ENCODE measurements at regions not wholly inside any gene's neighbourhood (a gene's known extent, or its start where the extent isn't known, plus 50 kb on each side); places are given as distances from the start of the nearest gene placed in this dataset.
A peak's percentile ranks its signal among the peaks of the same experiment; 100 is the strongest.

GRCh38 chr3:22366781-22367180 lies 615.8 kb upstream of the ZNF385D start (continued):
- TF ChIP-seq, protein P1, sequence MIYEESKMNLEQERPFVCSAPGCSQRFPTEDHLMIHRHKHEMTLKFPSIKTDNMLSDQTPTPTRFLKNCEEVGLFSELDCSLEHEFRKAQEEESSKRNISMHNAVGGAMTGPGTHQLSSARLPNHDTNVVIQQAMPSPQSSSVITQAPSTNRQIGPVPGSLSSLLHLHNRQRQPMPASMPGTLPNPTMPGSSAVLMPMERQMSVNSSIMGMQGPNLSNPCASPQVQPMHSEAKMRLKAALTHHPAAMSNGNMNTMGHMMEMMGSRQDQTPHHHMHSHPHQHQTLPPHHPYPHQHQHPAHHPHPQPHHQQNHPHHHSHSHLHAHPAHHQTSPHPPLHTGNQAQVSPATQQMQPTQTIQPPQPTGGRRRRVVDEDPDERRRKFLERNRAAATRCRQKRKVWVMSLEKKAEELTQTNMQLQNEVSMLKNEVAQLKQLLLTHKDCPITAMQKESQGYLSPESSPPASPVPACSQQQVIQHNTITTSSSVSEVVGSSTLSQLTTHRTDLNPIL (CRISPR knock-in tag; IDR thresholded peaks at IDR 0.05; ENCODE audit: low read depth), result no peak
- TF ChIP-seq, protein P2, sequence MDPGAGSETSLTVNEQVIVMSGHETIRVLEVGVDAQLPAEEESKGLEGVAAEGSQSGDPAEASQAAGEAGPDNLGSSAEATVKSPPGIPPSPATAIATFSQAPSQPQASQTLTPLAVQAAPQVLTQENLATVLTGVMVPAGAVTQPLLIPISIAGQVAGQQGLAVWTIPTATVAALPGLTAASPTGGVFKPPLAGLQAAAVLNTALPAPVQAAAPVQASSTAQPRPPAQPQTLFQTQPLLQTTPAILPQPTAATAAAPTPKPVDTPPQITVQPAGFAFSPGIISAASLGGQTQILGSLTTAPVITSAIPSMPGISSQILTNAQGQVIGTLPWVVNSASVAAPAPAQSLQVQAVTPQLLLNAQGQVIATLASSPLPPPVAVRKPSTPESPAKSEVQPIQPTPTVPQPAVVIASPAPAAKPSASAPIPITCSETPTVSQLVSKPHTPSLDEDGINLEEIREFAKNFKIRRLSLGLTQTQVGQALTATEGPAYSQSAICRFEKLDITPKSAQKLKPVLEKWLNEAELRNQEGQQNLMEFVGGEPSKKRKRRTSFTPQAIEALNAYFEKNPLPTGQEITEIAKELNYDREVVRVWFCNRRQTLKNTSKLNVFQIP (CRISPR knock-in tag; IDR thresholded peaks at IDR 0.05; ENCODE audit: borderline replicate concordance, low read depth), result no peak
- no peak for TF ChIP-seq ZNF565 (CRISPR knock-in tag; conservative IDR thresholded peaks at IDR 0.05; ENCODE audit: low read depth)

GRCh38 chr3:22371036-22371435 lies 620.0 kb upstream of the ZNF385D start:
- TF ChIP-seq ZFP3 (CRISPR knock-in tag; IDR thresholded peaks at IDR 0.05) (no peak), TOX (CRISPR knock-in tag; IDR thresholded peaks at IDR 0.05; ENCODE audit: borderline replicate concordance) (no peak), CSDC2 (CRISPR knock-in tag; IDR thresholded peaks at IDR 0.05) (no peak), SNAI2 (CRISPR knock-in tag; IDR thresholded peaks at IDR 0.05) (no peak), ZNF565 (CRISPR knock-in tag; conservative IDR thresholded peaks at IDR 0.05; ENCODE audit: low read depth) (no peak), ESRRG (CRISPR knock-in tag; IDR thresholded peaks at IDR 0.05) (no peak)
- ATAC-seq, result no peak

GRCh38 chr3:22371607-22372291 lies 620.7 kb upstream of the ZNF385D start:
- TF ChIP-seq ZFP30 (CRISPR knock-in tag; IDR thresholded peaks at IDR 0.05), result no peak
- no peak; the same call in 2 of the 3 replicates for ATAC-seq

GRCh38 chr3:22372292-22373062 lies 621.5 kb upstream of the ZNF385D start:
- ATAC-seq, result peak; percentile 63
- no peak for TF ChIP-seq ARNTL (CRISPR knock-in tag; IDR thresholded peaks at IDR 0.05; ENCODE audit: borderline replicate concordance, low read depth)
- no peak for TF ChIP-seq BACH2 (CRISPR knock-in tag; IDR thresholded peaks at IDR 0.05; ENCODE audit: borderline replicate concordance)
- TF ChIP-seq ZC3H10 (CRISPR knock-in tag; IDR thresholded peaks at IDR 0.05), result no peak
- no peak for TF ChIP-seq ZNF565 (CRISPR knock-in tag; conservative IDR thresholded peaks at IDR 0.05; ENCODE audit: low read depth)
- TF ChIP-seq ZFP30 (CRISPR knock-in tag; IDR thresholded peaks at IDR 0.05), result no peak
- TF ChIP-seq RARB (CRISPR knock-in tag; IDR thresholded peaks at IDR 0.05), result no peak
- TF ChIP-seq OSR1 (CRISPR knock-in tag; IDR thresholded peaks at IDR 0.05), result no peak
- no peak for TF ChIP-seq SNAI2 (CRISPR knock-in tag; IDR thresholded peaks at IDR 0.05)
- TF ChIP-seq, protein P3, sequence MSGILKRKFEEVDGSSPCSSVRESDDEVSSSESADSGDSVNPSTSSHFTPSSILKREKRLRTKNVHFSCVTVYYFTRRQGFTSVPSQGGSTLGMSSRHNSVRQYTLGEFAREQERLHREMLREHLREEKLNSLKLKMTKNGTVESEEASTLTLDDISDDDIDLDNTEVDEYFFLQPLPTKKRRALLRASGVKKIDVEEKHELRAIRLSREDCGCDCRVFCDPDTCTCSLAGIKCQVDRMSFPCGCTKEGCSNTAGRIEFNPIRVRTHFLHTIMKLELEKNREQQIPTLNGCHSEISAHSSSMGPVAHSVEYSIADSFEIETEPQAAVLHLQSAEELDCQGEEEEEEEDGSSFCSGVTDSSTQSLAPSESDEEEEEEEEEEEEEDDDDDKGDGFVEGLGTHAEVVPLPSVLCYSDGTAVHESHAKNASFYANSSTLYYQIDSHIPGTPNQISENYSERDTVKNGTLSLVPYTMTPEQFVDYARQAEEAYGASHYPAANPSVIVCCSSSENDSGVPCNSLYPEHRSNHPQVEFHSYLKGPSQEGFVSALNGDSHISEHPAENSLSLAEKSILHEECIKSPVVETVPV (CRISPR knock-in tag; IDR thresholded peaks at IDR 0.05), result no peak
- TF ChIP-seq, protein P2 (CRISPR knock-in tag; IDR thresholded peaks at IDR 0.05; ENCODE audit: borderline replicate concordance, low read depth), result no peak
- TF ChIP-seq CSDC2 (CRISPR knock-in tag; IDR thresholded peaks at IDR 0.05), result no peak
- no peak for TF ChIP-seq ZFP3 (CRISPR knock-in tag; IDR thresholded peaks at IDR 0.05)
- no peak for TF ChIP-seq TOX (CRISPR knock-in tag; IDR thresholded peaks at IDR 0.05; ENCODE audit: borderline replicate concordance)
- TF ChIP-seq ZNF70 (CRISPR knock-in tag; IDR thresholded peaks at IDR 0.05), result no peak

- no peak for ATAC-seq
- TF ChIP-seq ZFP30 (CRISPR knock-in tag; IDR thresholded peaks at IDR 0.05) (no peak), ARNTL (CRISPR knock-in tag; IDR thresholded peaks at IDR 0.05; ENCODE audit: borderline replicate concordance, low read depth) (no peak), GLIS3 (CRISPR knock-in tag; IDR thresholded peaks at IDR 0.05) (no peak), ESRRG (CRISPR knock-in tag; IDR thresholded peaks at IDR 0.05) (no peak), OSR1 (CRISPR knock-in tag; IDR thresholded peaks at IDR 0.05) (no peak), BACH2 (CRISPR knock-in tag; IDR thresholded peaks at IDR 0.05; ENCODE audit: borderline replicate concordance) (no peak), ZC3H10 (CRISPR knock-in tag; IDR thresholded peaks at IDR 0.05) (no peak), ZFP3 (CRISPR knock-in tag; IDR thresholded peaks at IDR 0.05) (no peak), ISL1 (CRISPR knock-in tag; IDR thresholded peaks at IDR 0.05) (no peak), ZNF565 (CRISPR knock-in tag; conservative IDR thresholded peaks at IDR 0.05; ENCODE audit: low read depth) (no peak)
- TF ChIP-seq, protein P3 (CRISPR knock-in tag; IDR thresholded peaks at IDR 0.05), result no peak
- TF ChIP-seq, protein P4, sequence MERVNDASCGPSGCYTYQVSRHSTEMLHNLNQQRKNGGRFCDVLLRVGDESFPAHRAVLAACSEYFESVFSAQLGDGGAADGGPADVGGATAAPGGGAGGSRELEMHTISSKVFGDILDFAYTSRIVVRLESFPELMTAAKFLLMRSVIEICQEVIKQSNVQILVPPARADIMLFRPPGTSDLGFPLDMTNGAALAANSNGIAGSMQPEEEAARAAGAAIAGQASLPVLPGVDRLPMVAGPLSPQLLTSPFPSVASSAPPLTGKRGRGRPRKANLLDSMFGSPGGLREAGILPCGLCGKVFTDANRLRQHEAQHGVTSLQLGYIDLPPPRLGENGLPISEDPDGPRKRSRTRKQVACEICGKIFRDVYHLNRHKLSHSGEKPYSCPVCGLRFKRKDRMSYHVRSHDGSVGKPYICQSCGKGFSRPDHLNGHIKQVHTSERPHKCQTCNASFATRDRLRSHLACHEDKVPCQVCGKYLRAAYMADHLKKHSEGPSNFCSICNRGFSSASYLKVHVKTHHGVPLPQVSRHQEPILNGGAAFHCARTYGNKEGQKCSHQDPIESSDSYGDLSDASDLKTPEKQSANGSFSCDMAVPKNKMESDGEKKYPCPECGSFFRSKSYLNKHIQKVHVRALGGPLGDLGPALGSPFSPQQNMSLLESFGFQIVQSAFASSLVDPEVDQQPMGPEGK (CRISPR knock-in tag; IDR thresholded peaks at IDR 0.05; ENCODE audit: borderline replicate concordance), result no peak
Measured at GRCh38 chr3:22373182-22373581, 622.2 kb upstream of the ZNF385D start.

All from SK-N-SH treated with all-trans-retinoic acid at 6 μM for 48 hours (cell line).